PC-9 (cell line): ENCODE measurements at regions not wholly inside any gene's neighbourhood (a gene's known extent, or its start where the extent isn't known, plus 50 kb on each side); places are given as distances from the start of the nearest gene placed in this dataset.

ENCODE experiments used
- CTCF ChIP-seq: fragments of 200-600 bp; sonication (generic); conservative IDR thresholded peaks from 2 replicates; pipeline ENCODE4 v1.6.1; 2017; ENCODE audit warnings: mixed run types, antibody characterized with exemption, mild to moderate bottlenecking, moderate library complexity
- EZH2 ChIP-seq: fragments of 200-600 bp; sonication (generic); IDR thresholded peaks from 2 replicates; pipeline ENCODE4 v1.8.0; 2017; ENCODE audit warnings: antibody characterized with exemption, low read depth

DNA sequence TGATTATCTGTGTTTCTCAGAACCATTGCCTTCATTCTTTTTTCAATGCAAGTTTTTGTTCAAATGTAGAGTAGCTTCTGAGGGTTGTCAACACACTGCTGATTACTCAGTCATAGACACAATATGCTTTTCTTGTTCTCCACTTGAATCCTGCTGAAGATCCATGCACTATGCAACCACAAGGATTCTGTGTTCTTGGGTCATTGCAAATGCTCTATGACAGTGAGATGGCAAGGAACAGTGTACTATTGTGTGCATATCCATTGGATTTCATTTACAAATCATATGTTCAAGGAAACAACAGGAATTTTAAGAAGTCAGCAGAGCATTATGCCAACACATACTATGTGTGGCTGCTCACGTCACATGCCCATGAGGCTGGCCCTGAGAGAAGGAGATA lies 1590.2 kb downstream of the EFNA5 start:
- TF ChIP-seq CTCF (no peak), EZH2 (no peak)
